ENCODE measurements at regions not wholly inside any gene's neighbourhood (a gene's known extent, or its start where the extent isn't known, plus 50 kb on each side); places are given as distances from the start of the nearest gene placed in this dataset.

DNA sequence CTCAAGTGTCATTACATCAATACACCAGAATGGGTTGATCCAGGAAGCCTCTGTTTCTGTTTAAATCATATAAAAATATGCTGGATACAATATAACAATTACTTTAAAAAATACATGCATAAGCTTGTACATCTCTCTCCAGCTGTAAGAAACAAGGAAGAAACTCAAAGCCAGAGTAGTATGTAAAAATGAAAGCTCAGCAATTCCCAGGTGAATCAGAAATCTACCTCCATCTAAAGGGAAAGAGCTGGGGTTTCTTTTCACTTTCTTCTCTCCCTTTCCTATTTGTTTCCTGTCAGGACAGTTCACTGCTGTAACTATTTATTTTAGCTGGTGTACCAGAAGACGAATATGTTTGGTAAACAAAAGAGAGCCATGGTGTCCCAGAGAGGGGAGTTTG, 301.0 kb upstream of the C1orf87 start:
- H3K27ac ChIP-seq = no peak overlapping the region
- no peaks in the 10 kb centered on the region for H3K36me3 ChIP-seq
- no peaks in the 10 kb centered on the region for H3K27me3 ChIP-seq
- no peaks in the 10 kb centered on the region for H3K4me1 ChIP-seq (ENCODE audit: control insufficient read depth in 1 of 2, insufficient read depth in 1 of 2, low read depth in 1 of 2, low read length in 1 of 2)
- no peaks in the 10 kb centered on the region for H3K9me3 ChIP-seq
- TF ChIP-seq, protein P1, sequence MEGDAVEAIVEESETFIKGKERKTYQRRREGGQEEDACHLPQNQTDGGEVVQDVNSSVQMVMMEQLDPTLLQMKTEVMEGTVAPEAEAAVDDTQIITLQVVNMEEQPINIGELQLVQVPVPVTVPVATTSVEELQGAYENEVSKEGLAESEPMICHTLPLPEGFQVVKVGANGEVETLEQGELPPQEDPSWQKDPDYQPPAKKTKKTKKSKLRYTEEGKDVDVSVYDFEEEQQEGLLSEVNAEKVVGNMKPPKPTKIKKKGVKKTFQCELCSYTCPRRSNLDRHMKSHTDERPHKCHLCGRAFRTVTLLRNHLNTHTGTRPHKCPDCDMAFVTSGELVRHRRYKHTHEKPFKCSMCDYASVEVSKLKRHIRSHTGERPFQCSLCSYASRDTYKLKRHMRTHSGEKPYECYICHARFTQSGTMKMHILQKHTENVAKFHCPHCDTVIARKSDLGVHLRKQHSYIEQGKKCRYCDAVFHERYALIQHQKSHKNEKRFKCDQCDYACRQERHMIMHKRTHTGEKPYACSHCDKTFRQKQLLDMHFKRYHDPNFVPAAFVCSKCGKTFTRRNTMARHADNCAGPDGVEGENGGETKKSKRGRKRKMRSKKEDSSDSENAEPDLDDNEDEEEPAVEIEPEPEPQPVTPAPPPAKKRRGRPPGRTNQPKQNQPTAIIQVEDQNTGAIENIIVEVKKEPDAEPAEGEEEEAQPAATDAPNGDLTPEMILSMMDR (IDR thresholded peaks at IDR 0.05) = no peak
- no peak overlapping the region for H3K4me3 ChIP-seq (ENCODE audit: low read depth in 1 of 2, low read length in 1 of 2)

GRCh38 chr1:60367532-60367931, 294.0 kb upstream of the C1orf87 start:
- H3K36me3 ChIP-seq = no peaks in the 10 kb centered on the region
- H3K27me3 ChIP-seq = no peaks in the 10 kb centered on the region
- TF ChIP-seq, protein P1 (IDR thresholded peaks at IDR 0.05) = no peak

DNA sequence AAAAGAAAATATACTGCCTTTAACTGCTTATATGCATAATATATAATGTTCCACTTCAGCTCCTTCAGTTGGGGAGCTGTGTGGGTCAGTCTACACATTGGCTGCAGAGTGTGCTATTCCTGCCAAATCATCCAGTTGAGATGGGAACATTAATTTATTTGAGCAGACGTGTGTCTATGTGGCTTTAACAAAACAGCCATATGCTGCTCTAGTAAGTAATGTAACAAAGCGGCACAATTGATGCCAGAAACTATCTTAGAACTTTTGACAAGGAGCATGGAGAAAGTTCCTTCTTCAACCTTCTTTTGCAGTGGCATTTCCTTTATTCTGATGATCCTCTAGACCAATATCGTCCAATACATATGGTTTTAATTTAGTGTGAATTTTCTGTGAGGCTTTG, 285.9 kb upstream of the C1orf87 start:
- Histone ChIP-seq H3K36me3 (no peaks in the 10 kb centered on the region), H3K4me3 (ENCODE audit: low read depth in 1 of 2, low read length in 1 of 2) (no peak overlapping the region), H3K27me3 (no peaks in the 10 kb centered on the region), H3K27ac (no peak overlapping the region), H3K9me3 (no peaks in the 10 kb centered on the region), H3K4me1 (ENCODE audit: control insufficient read depth in 1 of 2, insufficient read depth in 1 of 2, low read depth in 1 of 2, low read length in 1 of 2) (no peaks in the 10 kb centered on the region)
- TF ChIP-seq, protein P1 (IDR thresholded peaks at IDR 0.05) = no peak

More at GRCh38 chr1:60367532-60367931, 294.0 kb upstream of the C1orf87 start:
- Histone ChIP-seq H3K4me3 (ENCODE audit: low read depth in 1 of 2, low read length in 1 of 2) (no peak overlapping the region), H3K4me1 (ENCODE audit: control insufficient read depth in 1 of 2, insufficient read depth in 1 of 2, low read depth in 1 of 2, low read length in 1 of 2) (no peaks in the 10 kb centered on the region), H3K9me3 (no peaks in the 10 kb centered on the region), H3K27ac (no peak overlapping the region)

GRCh38 chr1:60350531-60350930, 277.0 kb upstream of the C1orf87 start:
- no peaks in the 10 kb centered on the region for H3K36me3 ChIP-seq
- TF ChIP-seq, protein P1 (IDR thresholded peaks at IDR 0.05) = no peak
- no peaks in the 10 kb centered on the region for H3K27me3 ChIP-seq
- H3K4me1 ChIP-seq (ENCODE audit: control insufficient read depth in 1 of 2, insufficient read depth in 1 of 2, low read depth in 1 of 2, low read length in 1 of 2) = no peaks in the 10 kb centered on the region
- H3K9me3 ChIP-seq = no peaks in the 10 kb centered on the region
- no peak overlapping the region for H3K27ac ChIP-seq
- no peak overlapping the region for H3K4me3 ChIP-seq (ENCODE audit: low read depth in 1 of 2, low read length in 1 of 2)

DNA sequence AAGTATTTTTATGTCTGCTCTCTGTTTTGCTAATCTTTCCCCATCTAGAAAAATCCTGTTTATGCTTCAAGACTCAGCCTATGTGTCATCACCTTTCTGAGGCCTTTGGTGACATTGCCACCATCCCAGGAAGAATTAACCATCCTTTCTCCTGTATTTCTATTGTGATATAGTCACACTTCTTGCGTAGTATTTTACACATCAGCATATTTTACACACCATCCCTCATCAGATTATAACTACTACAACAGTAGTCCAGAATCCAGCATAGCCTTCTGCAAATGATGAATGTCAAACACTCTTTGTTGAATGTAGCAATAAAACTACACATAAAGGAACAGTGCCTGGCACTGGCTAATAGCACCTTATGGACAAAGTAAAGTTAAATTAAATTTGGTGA, 275.3 kb upstream of the C1orf87 start:
- no peaks in the 10 kb centered on the region for H3K9me3 ChIP-seq
- no peak overlapping the region for H3K4me3 ChIP-seq (ENCODE audit: low read depth in 1 of 2, low read length in 1 of 2)
- H3K27me3 ChIP-seq = no peaks in the 10 kb centered on the region
- H3K4me1 ChIP-seq (ENCODE audit: control insufficient read depth in 1 of 2, insufficient read depth in 1 of 2, low read depth in 1 of 2, low read length in 1 of 2) = no peaks in the 10 kb centered on the region
- TF ChIP-seq, protein P1 (IDR thresholded peaks at IDR 0.05) = no peak
- no peaks in the 10 kb centered on the region for H3K36me3 ChIP-seq
- no peak overlapping the region for H3K27ac ChIP-seq

GRCh38 chr1:60345621-60346020, 272.1 kb upstream of the C1orf87 start:
- H3K4me3 ChIP-seq (ENCODE audit: low read depth in 1 of 2, low read length in 1 of 2) = no peak overlapping the region
- no peaks in the 10 kb centered on the region for H3K4me1 ChIP-seq (ENCODE audit: control insufficient read depth in 1 of 2, insufficient read depth in 1 of 2, low read depth in 1 of 2, low read length in 1 of 2)
- no peak overlapping the region for H3K27ac ChIP-seq
- TF ChIP-seq, protein P1 (IDR thresholded peaks at IDR 0.05) = no peak
- no peaks in the 10 kb centered on the region for H3K9me3 ChIP-seq
- no peaks in the 10 kb centered on the region for H3K36me3 ChIP-seq
- no peaks in the 10 kb centered on the region for H3K27me3 ChIP-seq
